ENCODE measurements at regions not wholly inside any gene's neighbourhood (a gene's known extent, or its start where the extent isn't known, plus 50 kb on each side); places are given as distances from the start of the nearest gene placed in this dataset.

- TF ChIP-seq POLR2A (IDR thresholded peaks at IDR 0.05): no peak
- TF ChIP-seq CTCF (IDR thresholded peaks at IDR 0.05 in 4 of 5, conservative IDR thresholded peaks at IDR 0.05 in 1 of 5): no peak
Measured at GRCh38 chr12:126534942-126535341, 1469.7 kb downstream of the AACS start.

Measured in gastrocnemius medialis (tissue), 4 donors.